NB4 (cell line): ENCODE measurements at regions not wholly inside any gene's neighbourhood (a gene's known extent, or its start where the extent isn't known, plus 50 kb on each side); places are given as distances from the start of the nearest gene placed in this dataset.

Source experiments
- CTCF ChIP-seq: IDR thresholded peaks from one replicate; pipeline ENCODE4 v1.5.1; 2012; ENCODE audit warnings: low read depth, low read length
- MAX ChIP-seq: IDR thresholded peaks from 2 replicates; pipeline ENCODE4 v1.6.1; 2011; ENCODE audit warnings: low read depth, low read length
- POLR2A ChIP-seq: IDR thresholded peaks from 2 replicates; pipeline ENCODE4 v1.6.1; 2011; ENCODE audit warnings: mild to moderate bottlenecking; ENCODE audit not compliant: insufficient read length; ENCODE audit errors: extremely low read depth

GRCh38 chr14:66233591-66233990 is 252.6 kb upstream of the CCDC196 start:
- TF ChIP-seq CTCF (no peak), POLR2A (no peak), MAX (no peak)
